ENCODE measurements at regions not wholly inside any gene's neighbourhood (a gene's known extent, or its start where the extent isn't known, plus 50 kb on each side); places are given as distances from the start of the nearest gene placed in this dataset.

GRCh38 chr6:1509241-1509640 lies 100.5 kb upstream of the FOXC1 start:
- no peak for TF ChIP-seq CTCF (IDR thresholded peaks at IDR 0.05)

- no peak for TF ChIP-seq CTCF (IDR thresholded peaks at IDR 0.05)
Measured at GRCh38 chr6:1510239-1510638, 99.5 kb upstream of the FOXC1 start.

DNA sequence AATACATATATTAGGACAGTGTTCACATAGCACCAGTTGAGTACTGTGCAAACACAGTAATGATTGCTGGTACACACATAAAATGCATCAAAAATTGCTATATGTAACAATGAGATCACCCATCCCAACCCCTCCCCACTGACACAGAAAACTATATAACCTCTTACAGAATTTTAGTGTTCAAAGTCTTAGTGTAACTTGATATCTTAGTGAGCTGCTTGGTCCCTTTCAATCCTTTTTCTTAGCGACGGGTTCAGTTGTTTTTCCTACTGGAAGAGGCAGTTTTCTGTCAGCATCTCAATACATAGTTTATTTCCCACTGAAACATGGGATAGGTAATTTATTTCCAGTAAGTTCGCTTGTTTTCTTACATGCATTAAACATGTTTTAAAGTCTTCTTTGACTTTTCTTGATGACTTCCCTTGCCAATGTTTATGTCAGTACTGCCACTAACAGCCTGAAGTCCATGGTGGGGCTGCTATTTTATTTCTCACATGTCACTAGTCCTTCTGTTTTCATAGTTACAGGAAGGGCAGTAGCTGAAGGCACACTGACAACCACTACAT lies 96.4 kb upstream of the FOXC1 start:
- no peak for TF ChIP-seq CTCF (IDR thresholded peaks at IDR 0.05)

DNA sequence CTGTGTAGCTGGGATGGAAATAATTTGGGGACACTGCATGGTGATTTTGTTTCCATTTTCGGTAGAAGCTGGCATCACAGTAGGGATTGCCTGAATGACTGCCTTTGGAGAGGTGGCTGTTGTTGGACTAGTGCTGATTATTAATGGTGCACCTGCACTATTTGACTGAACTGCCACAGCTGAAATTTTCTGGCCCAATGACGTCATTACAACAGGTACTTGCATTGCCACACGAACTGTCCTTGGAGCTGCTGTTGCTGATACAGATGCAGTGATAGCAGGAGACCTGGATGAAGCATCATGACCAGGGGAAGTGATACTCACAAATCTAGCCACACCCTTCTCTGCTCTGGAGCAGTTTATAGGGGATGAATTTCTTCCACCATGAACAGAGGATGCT lies 95.6 kb upstream of the FOXC1 start:
- TF ChIP-seq CTCF (IDR thresholded peaks at IDR 0.05) = no peak

DNA sequence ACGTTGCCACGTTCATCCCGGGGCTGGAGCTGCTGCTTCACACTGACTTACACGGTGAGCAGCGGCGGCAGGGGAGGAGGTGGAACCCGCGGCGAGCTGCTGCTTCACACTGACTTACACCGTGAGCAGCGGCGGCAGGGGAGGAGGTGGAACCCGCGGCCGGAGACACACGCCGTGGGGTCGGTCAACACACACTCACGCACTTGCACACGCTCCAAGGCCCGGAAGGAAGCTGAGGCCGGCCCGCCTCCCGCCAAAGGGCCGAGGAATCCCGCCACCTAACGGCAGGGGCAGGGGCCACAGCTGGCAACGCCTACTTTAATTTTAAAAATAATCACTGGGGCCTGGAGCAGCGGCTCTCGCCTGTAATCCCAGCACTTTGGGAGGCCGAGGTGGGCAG lies 94.4 kb upstream of the FOXC1 start:
- no peak for TF ChIP-seq CTCF (IDR thresholded peaks at IDR 0.05)

DNA sequence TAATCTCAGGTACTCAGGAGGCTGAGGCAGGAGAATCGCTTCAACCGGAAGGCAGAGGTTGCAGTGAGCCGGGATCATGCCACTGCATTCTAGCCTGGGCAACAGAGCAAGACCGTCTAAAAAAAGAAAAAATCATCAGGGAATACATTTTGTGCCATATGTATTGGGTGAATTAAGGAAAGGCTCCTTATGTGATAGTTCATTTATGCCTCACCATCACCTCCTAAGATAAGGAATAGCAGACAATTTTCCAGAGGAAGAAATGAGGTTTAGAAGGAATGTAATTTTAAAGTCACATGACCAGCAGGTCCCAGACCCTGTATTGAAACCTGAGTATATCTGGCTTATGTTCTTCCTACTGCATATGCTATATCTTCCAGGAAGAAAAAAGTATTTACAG lies 93.9 kb upstream of the FOXC1 start:
- TF ChIP-seq CTCF (IDR thresholded peaks at IDR 0.05) = no peak

DNA sequence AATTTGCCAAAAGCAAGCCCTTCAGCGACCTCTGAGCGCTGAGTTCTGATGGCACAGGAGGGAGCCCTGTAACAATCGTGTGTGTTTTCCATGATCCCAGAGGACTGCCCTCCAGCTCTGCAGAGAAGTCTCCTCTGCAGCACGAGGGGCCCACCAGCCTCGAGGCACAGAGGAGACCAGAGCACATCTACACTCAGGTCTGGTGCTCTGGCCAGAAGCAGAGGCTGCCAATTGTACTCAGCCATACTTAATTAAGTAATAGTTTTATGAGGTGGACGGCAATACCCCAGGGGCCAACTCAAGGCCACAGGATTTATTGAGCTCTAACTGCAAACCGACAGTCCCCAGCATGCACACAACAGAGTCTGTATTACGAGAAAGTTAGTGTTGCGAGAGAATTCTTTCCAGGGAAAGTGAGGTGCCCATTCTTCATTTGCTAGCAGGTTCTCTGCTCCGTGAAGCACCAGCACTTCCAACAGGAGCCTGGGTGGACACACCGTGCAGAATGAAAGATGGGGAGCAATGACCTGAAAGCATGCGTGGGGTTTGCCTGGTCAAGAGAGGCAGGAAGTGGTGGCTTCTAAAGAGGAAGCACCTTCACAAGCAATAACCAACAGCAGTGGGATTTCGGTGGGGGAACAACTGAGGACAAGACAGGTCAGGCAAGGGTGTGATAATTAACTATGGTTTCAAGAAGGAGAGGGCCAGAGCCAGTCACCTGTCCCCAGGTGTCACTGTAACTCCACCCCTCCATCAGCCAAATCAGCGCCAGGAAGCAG lies 92.8 kb upstream of the FOXC1 start:
- TF ChIP-seq CTCF (IDR thresholded peaks at IDR 0.05) = no peak

Data from LNCAP (cell line).